Ovary (tissue), 3 donors: ENCODE measurements at regions not wholly inside any gene's neighbourhood (a gene's known extent, or its start where the extent isn't known, plus 50 kb on each side); places are given as distances from the start of the nearest gene placed in this dataset.
"Not testable (repeated sequence)": the region's sequence is repeated elsewhere in the genome, so short reads cannot be mapped to it uniquely, and the experiment has no call there.

Experiments used
- EP300 ChIP-seq: sonication (generic); formaldehyde crosslinking; IDR thresholded peaks from one replicate; pipeline ENCODE4 v1.6.1; 2017; ENCODE audit warnings: antibody characterized with exemption
- POLR2A ChIP-seq: fragments of 450-650 bp; IDR thresholded peaks from one replicate; pipeline ENCODE4 v1.6.1; 2017; ENCODE audit warnings: antibody characterized with exemption, mild to moderate bottlenecking, moderate library complexity
- TF ChIP-seq, protein P1 (sequence below), 3 donors: fragments of 450-650 bp in 2 of 3; fragments of 200-600 bp in 1 of 3; IDR thresholded peaks; one replicate each; pipeline versions ENCODE4 v1.5.1 to v1.8.0; 2016 to 2022; ENCODE audit warnings: antibody characterized with exemption in 3 of 3, mild to moderate bottlenecking in 1 of 3
- donor health status: DM: no; HTN: no; CAD: no.

DNA sequence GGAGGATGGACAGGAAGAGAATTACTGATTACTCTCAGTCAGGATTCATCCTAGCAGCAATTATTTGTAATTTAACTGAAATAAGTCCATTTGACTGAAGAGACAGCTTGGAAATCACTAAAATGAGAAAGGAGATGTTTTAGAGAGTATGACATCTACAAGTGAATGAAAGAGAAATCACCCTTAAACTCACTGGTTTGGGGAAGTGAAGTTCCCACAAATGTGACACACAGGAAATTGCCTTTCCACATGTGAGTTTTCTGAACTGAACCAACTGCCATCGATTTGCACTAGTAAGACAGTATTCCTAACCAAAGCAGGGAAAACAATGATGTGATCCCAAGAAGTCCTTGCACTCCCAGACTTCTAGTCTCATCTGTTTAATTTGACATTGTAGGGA lies 110.3 kb downstream of the FAM72B start:
- not testable (repeated sequence) for TF ChIP-seq POLR2A, EP300
- TF ChIP-seq, protein P1, sequence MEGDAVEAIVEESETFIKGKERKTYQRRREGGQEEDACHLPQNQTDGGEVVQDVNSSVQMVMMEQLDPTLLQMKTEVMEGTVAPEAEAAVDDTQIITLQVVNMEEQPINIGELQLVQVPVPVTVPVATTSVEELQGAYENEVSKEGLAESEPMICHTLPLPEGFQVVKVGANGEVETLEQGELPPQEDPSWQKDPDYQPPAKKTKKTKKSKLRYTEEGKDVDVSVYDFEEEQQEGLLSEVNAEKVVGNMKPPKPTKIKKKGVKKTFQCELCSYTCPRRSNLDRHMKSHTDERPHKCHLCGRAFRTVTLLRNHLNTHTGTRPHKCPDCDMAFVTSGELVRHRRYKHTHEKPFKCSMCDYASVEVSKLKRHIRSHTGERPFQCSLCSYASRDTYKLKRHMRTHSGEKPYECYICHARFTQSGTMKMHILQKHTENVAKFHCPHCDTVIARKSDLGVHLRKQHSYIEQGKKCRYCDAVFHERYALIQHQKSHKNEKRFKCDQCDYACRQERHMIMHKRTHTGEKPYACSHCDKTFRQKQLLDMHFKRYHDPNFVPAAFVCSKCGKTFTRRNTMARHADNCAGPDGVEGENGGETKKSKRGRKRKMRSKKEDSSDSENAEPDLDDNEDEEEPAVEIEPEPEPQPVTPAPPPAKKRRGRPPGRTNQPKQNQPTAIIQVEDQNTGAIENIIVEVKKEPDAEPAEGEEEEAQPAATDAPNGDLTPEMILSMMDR (IDR thresholded peaks at IDR 0.05) = not testable (repeated sequence)
